ENCODE measurements at regions not wholly inside any gene's neighbourhood (a gene's known extent, or its start where the extent isn't known, plus 50 kb on each side); places are given as distances from the start of the nearest gene placed in this dataset.

DNA sequence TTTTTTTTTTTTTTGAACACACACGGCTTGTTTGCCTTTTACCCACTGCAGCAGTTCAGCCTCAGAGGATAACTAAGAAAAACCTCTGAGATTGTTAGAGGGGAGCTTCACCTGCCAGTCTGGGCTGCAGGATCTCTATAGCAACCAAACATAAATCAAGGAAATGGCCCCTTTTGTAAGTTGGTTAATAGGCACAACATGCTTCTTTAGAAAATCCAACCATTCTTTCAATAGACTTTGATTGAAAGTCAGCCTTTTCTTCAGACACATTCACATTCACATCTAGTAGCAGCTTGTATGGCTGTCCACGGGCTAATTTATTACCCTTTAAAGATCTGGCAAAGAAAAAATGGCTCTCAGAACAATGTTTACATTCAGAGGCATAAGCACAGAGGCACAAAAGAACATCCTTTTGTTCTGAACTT, 136.6 kb upstream of the RARB start:
- Histone ChIP-seq H3K36me3 (replicated peaks; ENCODE audit: insufficient read depth, low read length) (no peaks in the 10 kb centered on the region), H3K9me3 (replicated peaks; ENCODE audit: insufficient read depth, low read length) (no peaks in the 10 kb centered on the region), H3K27me3 (replicated peaks; ENCODE audit: insufficient read depth, low read length) (no peaks in the 10 kb centered on the region), H3K27ac (ENCODE audit: low read length) (no peak overlapping the region), H3K9me2 (replicated peaks; ENCODE audit: insufficient read depth, low read length) (no peaks in the 10 kb centered on the region), H3F3A (ENCODE audit: insufficient read depth, low read length) (no peaks in the 10 kb centered on the region), H3K79me2 (ENCODE audit: low read length) (no peaks in the 10 kb centered on the region), H3K4me2 (ENCODE audit: low read depth, low read length) (no peak overlapping the region), H3K4me1 (ENCODE audit: low read length) (no peaks in the 10 kb centered on the region), H2AFZ (ENCODE audit: low read length) (no peak overlapping the region), H3K9ac (ENCODE audit: low read length) (no peak overlapping the region), H3K4me3 (ENCODE audit: low read length) (no peak overlapping the region), H4K20me1 (ENCODE audit: insufficient read depth, low read length) (no peaks in the 10 kb centered on the region)
- TF ChIP-seq EZH2 (optimal IDR thresholded peaks at IDR 0.05; ENCODE audit: low read depth, low read length) (no peak), EZH2phosphoT487 (IDR thresholded peaks at IDR 0.05; ENCODE audit: low read length) (no peak)
- TF ChIP-seq, protein P1, sequence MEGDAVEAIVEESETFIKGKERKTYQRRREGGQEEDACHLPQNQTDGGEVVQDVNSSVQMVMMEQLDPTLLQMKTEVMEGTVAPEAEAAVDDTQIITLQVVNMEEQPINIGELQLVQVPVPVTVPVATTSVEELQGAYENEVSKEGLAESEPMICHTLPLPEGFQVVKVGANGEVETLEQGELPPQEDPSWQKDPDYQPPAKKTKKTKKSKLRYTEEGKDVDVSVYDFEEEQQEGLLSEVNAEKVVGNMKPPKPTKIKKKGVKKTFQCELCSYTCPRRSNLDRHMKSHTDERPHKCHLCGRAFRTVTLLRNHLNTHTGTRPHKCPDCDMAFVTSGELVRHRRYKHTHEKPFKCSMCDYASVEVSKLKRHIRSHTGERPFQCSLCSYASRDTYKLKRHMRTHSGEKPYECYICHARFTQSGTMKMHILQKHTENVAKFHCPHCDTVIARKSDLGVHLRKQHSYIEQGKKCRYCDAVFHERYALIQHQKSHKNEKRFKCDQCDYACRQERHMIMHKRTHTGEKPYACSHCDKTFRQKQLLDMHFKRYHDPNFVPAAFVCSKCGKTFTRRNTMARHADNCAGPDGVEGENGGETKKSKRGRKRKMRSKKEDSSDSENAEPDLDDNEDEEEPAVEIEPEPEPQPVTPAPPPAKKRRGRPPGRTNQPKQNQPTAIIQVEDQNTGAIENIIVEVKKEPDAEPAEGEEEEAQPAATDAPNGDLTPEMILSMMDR (IDR thresholded peaks at IDR 0.05; ENCODE audit: low read length) = no peak
- no peak for DNase-seq

DNA sequence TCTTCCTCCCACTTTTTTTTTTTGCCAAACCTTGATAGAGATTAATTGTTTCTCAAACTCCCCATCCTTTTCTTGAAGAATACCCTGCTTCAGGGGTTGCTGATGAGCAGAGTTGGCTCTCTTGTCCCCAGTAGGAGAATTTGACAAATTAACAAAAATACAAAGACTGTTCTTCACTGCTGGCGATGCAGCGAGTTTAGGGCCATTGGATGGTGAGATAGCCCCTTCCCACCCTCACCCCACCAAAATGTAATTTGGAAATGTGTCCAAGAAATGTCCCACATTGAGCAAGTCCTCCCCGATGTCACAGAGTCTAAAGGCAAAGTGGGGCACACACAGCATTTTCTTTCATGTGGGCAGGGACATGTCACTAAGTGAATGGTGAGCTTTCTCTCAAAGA, 136.0 kb upstream of the RARB start:
- Histone ChIP-seq H3F3A (ENCODE audit: insufficient read depth, low read length) (no peaks in the 10 kb centered on the region), H3K27ac (ENCODE audit: low read length) (no peak overlapping the region), H3K9me3 (replicated peaks; ENCODE audit: insufficient read depth, low read length) (no peaks in the 10 kb centered on the region), H3K4me3 (ENCODE audit: low read length) (no peak overlapping the region), H3K4me1 (ENCODE audit: low read length) (no peaks in the 10 kb centered on the region), H3K36me3 (replicated peaks; ENCODE audit: insufficient read depth, low read length) (no peaks in the 10 kb centered on the region), H2AFZ (ENCODE audit: low read length) (no peak overlapping the region), H4K20me1 (ENCODE audit: insufficient read depth, low read length) (no peaks in the 10 kb centered on the region), H3K4me2 (ENCODE audit: low read depth, low read length) (no peak overlapping the region), H3K27me3 (replicated peaks; ENCODE audit: insufficient read depth, low read length) (no peaks in the 10 kb centered on the region), H3K79me2 (ENCODE audit: low read length) (no peaks in the 10 kb centered on the region), H3K9me2 (replicated peaks; ENCODE audit: insufficient read depth, low read length) (no peaks in the 10 kb centered on the region), H3K9ac (ENCODE audit: low read length) (no peak overlapping the region)
- TF ChIP-seq EZH2phosphoT487 (IDR thresholded peaks at IDR 0.05; ENCODE audit: low read length) (no peak), EZH2 (optimal IDR thresholded peaks at IDR 0.05; ENCODE audit: low read depth, low read length) (no peak)
- TF ChIP-seq, protein P1 (IDR thresholded peaks at IDR 0.05; ENCODE audit: low read length) = no peak
- DNase-seq = no peak

DNA sequence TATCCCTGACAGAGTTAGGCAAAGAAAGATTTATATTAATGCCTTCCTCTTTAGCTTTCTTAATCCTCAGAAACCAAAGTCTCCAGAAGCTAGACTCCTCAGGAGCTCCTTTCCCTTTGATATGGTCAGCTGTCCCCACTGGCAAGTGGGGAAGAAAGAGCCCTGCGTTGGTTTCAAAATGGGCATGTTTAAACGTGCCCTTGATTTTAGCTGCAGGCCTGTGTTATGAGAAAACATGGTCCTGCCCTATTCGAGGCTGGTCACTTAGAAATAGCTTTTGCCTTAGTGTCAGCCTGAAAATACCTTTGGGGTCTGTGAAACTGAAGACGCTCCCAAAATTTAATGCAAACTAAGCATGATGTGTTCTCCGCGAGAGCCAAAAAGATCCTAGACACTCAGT, 135.5 kb upstream of the RARB start:
- Histone ChIP-seq H3K4me1 (ENCODE audit: low read length) (no peaks in the 10 kb centered on the region), H3K4me2 (ENCODE audit: low read depth, low read length) (no peak overlapping the region), H3K9me2 (replicated peaks; ENCODE audit: insufficient read depth, low read length) (no peaks in the 10 kb centered on the region), H3K79me2 (ENCODE audit: low read length) (no peaks in the 10 kb centered on the region), H3K27me3 (replicated peaks; ENCODE audit: insufficient read depth, low read length) (no peaks in the 10 kb centered on the region), H4K20me1 (ENCODE audit: insufficient read depth, low read length) (no peaks in the 10 kb centered on the region), H3K27ac (ENCODE audit: low read length) (no peak overlapping the region), H3F3A (ENCODE audit: insufficient read depth, low read length) (no peaks in the 10 kb centered on the region), H2AFZ (ENCODE audit: low read length) (no peak overlapping the region), H3K4me3 (ENCODE audit: low read length) (no peak overlapping the region), H3K36me3 (replicated peaks; ENCODE audit: insufficient read depth, low read length) (no peaks in the 10 kb centered on the region), H3K9ac (ENCODE audit: low read length) (no peak overlapping the region), H3K9me3 (replicated peaks; ENCODE audit: insufficient read depth, low read length) (no peaks in the 10 kb centered on the region)
- no peak for DNase-seq
- TF ChIP-seq EZH2 (optimal IDR thresholded peaks at IDR 0.05; ENCODE audit: low read depth, low read length) (no peak), EZH2phosphoT487 (IDR thresholded peaks at IDR 0.05; ENCODE audit: low read length) (no peak)
- TF ChIP-seq, protein P1 (IDR thresholded peaks at IDR 0.05; ENCODE audit: low read length) = no peak
